H1 (cell line): ENCODE measurements at regions not wholly inside any gene's neighbourhood (a gene's known extent, or its start where the extent isn't known, plus 50 kb on each side); places are given as distances from the start of the nearest gene placed in this dataset.

ENCODE experiments used
- BACH1 ChIP-seq: IDR thresholded peaks from 2 replicates; pipeline ENCODE4 v1.6.1; 2012; ENCODE audit warnings: low read length, improper control_type of control experiment
- CEBPB ChIP-seq: IDR thresholded peaks from 2 replicates; pipeline ENCODE4 v1.6.1; 2012; ENCODE audit warnings: low read depth, low read length
- EP300 ChIP-seq, 2 experiments: IDR thresholded peaks; 1 replicate in 1 of 2; 2 replicates in 1 of 2; pipeline ENCODE4 v1.6.1; 2011 to 2012; ENCODE audit warnings: low read depth in 2 of 2, low read length in 2 of 2, mild to moderate bottlenecking in 2 of 2, borderline replicate concordance in 1 of 2, inconsistent platforms in 1 of 2, moderate library complexity in 1 of 2
- EZH2 ChIP-seq: fragments of 200-600 bp; sonication (generic); IDR thresholded peaks from 2 replicates; pipeline ENCODE4 v1.7.1; 2012; ENCODE audit warnings: low read depth, mild to moderate bottlenecking, moderate library complexity, low read length, inconsistent platforms; ENCODE audit not compliant: severe bottlenecking
- GABPA ChIP-seq: IDR thresholded peaks from 2 replicates; pipeline ENCODE4 v1.6.1; 2011; ENCODE audit warnings: mild to moderate bottlenecking, low read length, moderate library complexity, borderline replicate concordance; ENCODE audit not compliant: insufficient read depth
- KDM5A ChIP-seq: fragments of 200-600 bp; IDR thresholded peaks from 2 replicates; pipeline ENCODE4 v1.7.1; 2012; ENCODE audit warnings: mild to moderate bottlenecking, low read length, inconsistent platforms, mixed read lengths
- NANOG ChIP-seq: IDR thresholded peaks from 2 replicates; pipeline ENCODE4 v1.6.1; 2011; ENCODE audit warnings: low read length, low read depth, mild to moderate bottlenecking, inconsistent platforms; ENCODE audit not compliant: insufficient read depth, poor library complexity, severe bottlenecking
- POLR2A ChIP-seq, 2 experiments: IDR thresholded peaks; 1 replicate in 1 of 2; 2 replicates in 1 of 2; pipeline ENCODE4 v1.6.1; 2011; ENCODE audit warnings: low read depth in 2 of 2, low read length in 2 of 2, mild to moderate bottlenecking in 2 of 2; ENCODE audit errors: control extremely low read depth in 1 of 2
- POLR2AphosphoS5 ChIP-seq: IDR thresholded peaks from 2 replicates; pipeline ENCODE4 v1.6.1; 2011; ENCODE audit warnings: low read depth, low read length
- RFX5 ChIP-seq: IDR thresholded peaks from 2 replicates; pipeline ENCODE4 v1.6.1; 2011; ENCODE audit warnings: low read depth, low read length, improper control_type of control experiment, borderline replicate concordance
- TCF12 ChIP-seq: IDR thresholded peaks from 2 replicates; pipeline ENCODE4 v1.6.1; 2011; ENCODE audit warnings: low read depth, mild to moderate bottlenecking, low read length
- TF ChIP-seq, protein P1 (sequence below), 3 experiments: IDR thresholded peaks; 1 replicate in 2 of 3; 2 replicates in 1 of 3; pipeline versions ENCODE4 v1.5.1 to v1.6.1; 2011; ENCODE audit warnings: low read length in 3 of 3, mild to moderate bottlenecking in 3 of 3, inconsistent platforms in 2 of 3, low read depth in 1 of 3, moderate library complexity in 1 of 3; ENCODE audit not compliant: insufficient read depth in 1 of 3; ENCODE audit errors: control extremely low read depth in 1 of 3
- TF ChIP-seq, protein P2 (sequence below): IDR thresholded peaks from 2 replicates; pipeline ENCODE4 v1.6.1; 2012; ENCODE audit warnings: inconsistent platforms

DNA sequence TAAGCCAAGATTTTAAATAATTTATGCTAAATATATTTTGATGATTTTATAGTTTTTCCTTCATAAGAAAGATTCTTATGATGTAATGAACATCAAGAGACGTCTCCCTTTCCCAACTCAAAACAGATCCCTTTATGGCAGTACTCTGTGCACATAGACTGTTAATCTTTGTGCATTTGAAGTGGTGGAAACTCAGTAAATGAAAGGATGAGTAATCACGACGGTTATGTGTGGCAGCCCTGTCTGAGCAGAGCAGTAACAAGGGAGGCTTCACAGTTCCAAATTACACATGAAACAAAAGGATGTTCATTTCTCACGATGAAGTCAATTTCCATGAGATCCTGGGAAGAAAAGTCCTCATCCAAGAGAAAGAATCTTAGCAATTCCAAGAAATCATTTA, 498.1 kb downstream of the KLF5 start:
- TF ChIP-seq EP300 (IDR thresholded peaks at IDR 0.05; ENCODE audit: borderline replicate concordance in 1 of 2, low read depth in 2 of 2, low read length in 2 of 2) = no peak
- no peak for TF ChIP-seq TCF12
- TF ChIP-seq, protein P1, sequence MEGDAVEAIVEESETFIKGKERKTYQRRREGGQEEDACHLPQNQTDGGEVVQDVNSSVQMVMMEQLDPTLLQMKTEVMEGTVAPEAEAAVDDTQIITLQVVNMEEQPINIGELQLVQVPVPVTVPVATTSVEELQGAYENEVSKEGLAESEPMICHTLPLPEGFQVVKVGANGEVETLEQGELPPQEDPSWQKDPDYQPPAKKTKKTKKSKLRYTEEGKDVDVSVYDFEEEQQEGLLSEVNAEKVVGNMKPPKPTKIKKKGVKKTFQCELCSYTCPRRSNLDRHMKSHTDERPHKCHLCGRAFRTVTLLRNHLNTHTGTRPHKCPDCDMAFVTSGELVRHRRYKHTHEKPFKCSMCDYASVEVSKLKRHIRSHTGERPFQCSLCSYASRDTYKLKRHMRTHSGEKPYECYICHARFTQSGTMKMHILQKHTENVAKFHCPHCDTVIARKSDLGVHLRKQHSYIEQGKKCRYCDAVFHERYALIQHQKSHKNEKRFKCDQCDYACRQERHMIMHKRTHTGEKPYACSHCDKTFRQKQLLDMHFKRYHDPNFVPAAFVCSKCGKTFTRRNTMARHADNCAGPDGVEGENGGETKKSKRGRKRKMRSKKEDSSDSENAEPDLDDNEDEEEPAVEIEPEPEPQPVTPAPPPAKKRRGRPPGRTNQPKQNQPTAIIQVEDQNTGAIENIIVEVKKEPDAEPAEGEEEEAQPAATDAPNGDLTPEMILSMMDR (IDR thresholded peaks at IDR 0.05; ENCODE audit: control extremely low read depth in 1 of 3, insufficient read depth in 1 of 3, low read depth in 1 of 3, low read length in 3 of 3) = no peak
- TF ChIP-seq GABPA = no peak
- TF ChIP-seq POLR2A (IDR thresholded peaks at IDR 0.05; ENCODE audit: control extremely low read depth in 1 of 2, low read depth in 2 of 2, low read length in 2 of 2) = no peak
- TF ChIP-seq BACH1 = no peak
- no peak for TF ChIP-seq KDM5A
- TF ChIP-seq NANOG = no peak
- no peak for TF ChIP-seq EZH2
- no peak for TF ChIP-seq POLR2AphosphoS5
- TF ChIP-seq CEBPB = no peak
- no peak for TF ChIP-seq RFX5
- TF ChIP-seq, protein P2, sequence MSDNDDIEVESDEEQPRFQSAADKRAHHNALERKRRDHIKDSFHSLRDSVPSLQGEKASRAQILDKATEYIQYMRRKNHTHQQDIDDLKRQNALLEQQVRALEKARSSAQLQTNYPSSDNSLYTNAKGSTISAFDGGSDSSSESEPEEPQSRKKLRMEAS = no peak
